ENCODE measurements at regions not wholly inside any gene's neighbourhood (a gene's known extent, or its start where the extent isn't known, plus 50 kb on each side); places are given as distances from the start of the nearest gene placed in this dataset.
"Not testable (repeated sequence)": the region's sequence is repeated elsewhere in the genome, so short reads cannot be mapped to it uniquely, and the experiment has no call there.

DNA sequence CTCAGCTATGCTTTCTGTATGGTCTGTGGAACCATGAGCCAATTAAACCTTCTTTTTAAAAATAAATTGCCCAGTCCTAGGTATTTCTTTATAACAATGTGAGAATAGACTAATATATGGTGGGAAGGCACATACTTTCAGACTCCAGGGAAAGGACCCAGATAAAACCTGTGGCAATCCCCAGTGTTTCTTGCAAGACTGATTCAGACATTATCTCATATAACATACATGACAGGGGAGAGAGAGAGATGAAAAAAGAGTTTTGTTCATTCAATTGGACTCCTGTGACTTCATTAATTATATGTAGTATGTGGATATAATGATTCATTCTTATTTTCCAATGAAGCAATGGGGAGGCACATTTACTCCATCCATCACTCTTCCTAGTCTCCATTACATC lies 291.4 kb upstream of the PRKX start:
- intact Hi-C loops (cut with micrococcal nuclease; ENCODE audit: unreplicated experiment) = no loop called here
- no peaks in the 10 kb centered on the region for H3K36me3 Mint-ChIP-seq (ENCODE audit: insufficient read depth, unreplicated experiment)
- no peak overlapping the region for H3K27ac Mint-ChIP-seq (ENCODE audit: unreplicated experiment)
- no peaks in the 10 kb centered on the region for H3K4me1 Mint-ChIP-seq (ENCODE audit: low read depth, unreplicated experiment)
- no peak for DNase-seq
- H3K4me3 Mint-ChIP-seq (ENCODE audit: low read depth, unreplicated experiment) = no peak overlapping the region
- H3K27me3 Mint-ChIP-seq (ENCODE audit: unreplicated experiment) = peaks cover 8% of the 10 kb centered on the region
- no TSS peak for BruUV-seq (replicated peaks)
- CTCF ChIA-PET = no interaction called here
- no peak for TF ChIP-seq CTCF (IDR thresholded peaks at IDR 0.05; ENCODE audit: unreplicated experiment)
- peaks cover 3% of the 10 kb centered on the region for H3K9me3 Mint-ChIP-seq (ENCODE audit: low read depth, unreplicated experiment)

GRCh38 chrX:3994315-3994714 lies 280.9 kb upstream of the PRKX start:
- no peak overlapping the region for H3K27ac Mint-ChIP-seq (ENCODE audit: unreplicated experiment)
- no peak for DNase-seq
- peaks cover 11% of the 10 kb centered on the region for H3K27me3 Mint-ChIP-seq (ENCODE audit: unreplicated experiment)
- no peak for TF ChIP-seq CTCF (IDR thresholded peaks at IDR 0.05; ENCODE audit: unreplicated experiment)
- H3K9me3 Mint-ChIP-seq (ENCODE audit: low read depth, unreplicated experiment) = peaks cover 2% of the 10 kb centered on the region
- no peak overlapping the region for H3K4me3 Mint-ChIP-seq (ENCODE audit: low read depth, unreplicated experiment)
- H3K4me1 Mint-ChIP-seq (ENCODE audit: low read depth, unreplicated experiment) = no peaks in the 10 kb centered on the region
- intact Hi-C loops (cut with micrococcal nuclease; ENCODE audit: unreplicated experiment) = no loop called here
- CTCF ChIA-PET = no interaction called here
- no peaks in the 10 kb centered on the region for H3K36me3 Mint-ChIP-seq (ENCODE audit: insufficient read depth, unreplicated experiment)
- BruUV-seq (replicated peaks) = no TSS peak

DNA sequence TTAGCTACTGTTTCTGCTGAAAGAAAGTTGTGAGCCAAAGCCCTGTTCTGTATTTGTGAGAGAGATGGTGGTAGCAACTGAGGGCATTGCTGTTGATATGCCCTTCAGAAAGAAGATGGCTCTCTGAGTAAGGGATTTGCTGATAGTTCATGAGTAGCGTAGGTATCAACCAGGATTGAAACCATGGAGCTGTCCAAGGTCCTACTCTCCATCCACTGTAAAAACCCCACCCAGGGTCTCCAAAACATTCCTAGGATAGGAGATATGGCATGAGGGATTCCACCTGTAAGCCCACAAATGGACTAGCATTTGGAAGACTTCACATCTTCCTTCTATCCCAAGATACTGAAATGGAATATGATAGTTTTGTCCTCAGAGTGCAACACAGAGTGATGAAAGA lies 277.1 kb upstream of the PRKX start:
- Mint-ChIP-seq H3K9me3 (ENCODE audit: low read depth, unreplicated experiment) (peaks cover 2% of the 10 kb centered on the region), H3K27ac (ENCODE audit: unreplicated experiment) (no peak overlapping the region), H3K4me3 (ENCODE audit: low read depth, unreplicated experiment) (no peak overlapping the region), H3K27me3 (ENCODE audit: unreplicated experiment) (peaks cover 47% of the 10 kb centered on the region), H3K4me1 (ENCODE audit: low read depth, unreplicated experiment) (no peaks in the 10 kb centered on the region), H3K36me3 (ENCODE audit: insufficient read depth, unreplicated experiment) (no peaks in the 10 kb centered on the region)
- no TSS peak for BruUV-seq (replicated peaks)
- DNase-seq = no peak
- no peak for TF ChIP-seq CTCF (IDR thresholded peaks at IDR 0.05; ENCODE audit: unreplicated experiment)
- intact Hi-C loops (cut with micrococcal nuclease; ENCODE audit: unreplicated experiment) = no loop called here
- CTCF ChIA-PET = no interaction called here

GRCh38 chrX:3972104-3972858 lies 258.8 kb upstream of the PRKX start:
- BruUV-seq (replicated peaks); intact Hi-C loops (cut with micrococcal nuclease; ENCODE audit: unreplicated experiment); H3K27ac Mint-ChIP-seq (ENCODE audit: unreplicated experiment): not testable (repeated sequence)

GRCh38 chrX:3968749-3969148 lies 255.3 kb upstream of the PRKX start:
- CTCF ChIA-PET = no interaction called here
- Mint-ChIP-seq H3K9me3 (ENCODE audit: low read depth, unreplicated experiment) (no peaks in the 10 kb centered on the region), H3K4me1 (ENCODE audit: low read depth, unreplicated experiment) (peaks cover 8% of the 10 kb centered on the region), H3K4me3 (ENCODE audit: low read depth, unreplicated experiment) (no peak overlapping the region), H3K27ac (ENCODE audit: unreplicated experiment) (no peak overlapping the region), H3K36me3 (ENCODE audit: insufficient read depth, unreplicated experiment) (peaks cover 3% of the 10 kb centered on the region), H3K27me3 (ENCODE audit: unreplicated experiment) (no peaks in the 10 kb centered on the region)
- no peak for DNase-seq
- TF ChIP-seq CTCF (IDR thresholded peaks at IDR 0.05; ENCODE audit: unreplicated experiment) = no peak
- intact Hi-C loops (cut with micrococcal nuclease; ENCODE audit: unreplicated experiment) = no loop called here
- BruUV-seq (replicated peaks) = no TSS peak

More at GRCh38 chrX:3972104-3972858, 258.8 kb upstream of the PRKX start:
- not testable (repeated sequence) for H3K36me3 Mint-ChIP-seq (ENCODE audit: insufficient read depth, unreplicated experiment); H3K4me3 Mint-ChIP-seq (ENCODE audit: low read depth, unreplicated experiment); H3K9me3 Mint-ChIP-seq (ENCODE audit: low read depth, unreplicated experiment); H3K27me3 Mint-ChIP-seq (ENCODE audit: unreplicated experiment); DNase-seq; H3K4me1 Mint-ChIP-seq (ENCODE audit: low read depth, unreplicated experiment)
- CTCF ChIA-PET = interaction anchor here (1.0 kb wide), 1 partner anchor 290 kb away, joined by 6 read pairs; no protein-coding TSS in a partner anchor

Measured in Calu3 (cell line).